NCI-H526 (cell line): ENCODE measurements at regions not wholly inside any gene's neighbourhood (a gene's known extent, or its start where the extent isn't known, plus 50 kb on each side); places are given as distances from the start of the nearest gene placed in this dataset.

Experiments used
- DNase-seq, 2 experiments: peaks; one replicate each; lab custom pipeline; 2025; lab: John Stamatoyannopoulos, UW

- no peak for DNase-seq
These were observed 69.8 kb upstream of the PAPPA start for GRCh38 chr9:116083837-116084236.

GRCh38 chr9:116084497-116084896 lies 69.1 kb upstream of the PAPPA start:
- no peak for DNase-seq

GRCh38 chr9:116087246-116087645 lies 66.3 kb upstream of the PAPPA start:
- DNase-seq, result no peak

- no peak for DNase-seq
These were observed 65.8 kb upstream of the PAPPA start for GRCh38 chr9:116087751-116088194.

GRCh38 chr9:116088396-116088795 lies 65.2 kb upstream of the PAPPA start:
- DNase-seq, result no peak

- DNase-seq, result no peak
These were observed 63.4 kb upstream of the PAPPA start for GRCh38 chr9:116090030-116090770.

GRCh38 chr9:116094846-116095245 lies 58.7 kb upstream of the PAPPA start:
- DNase-seq, result no peak

GRCh38 chr9:116095403-116095802 lies 58.2 kb upstream of the PAPPA start:
- no peak for DNase-seq

GRCh38 chr9:116096046-116096445 lies 57.5 kb upstream of the PAPPA start:
- no peak for DNase-seq

GRCh38 chr9:116096853-116097252 lies 56.7 kb upstream of the PAPPA start:
- peak; percentile 76 to 84 for DNase-seq

- DNase-seq, result no peak
These were observed 55.1 kb upstream of the PAPPA start for GRCh38 chr9:116098476-116098875.

GRCh38 chr9:116099821-116100220 lies 53.8 kb upstream of the PAPPA start:
- no peak for DNase-seq

GRCh38 chr9:116100711-116101121 lies 52.9 kb upstream of the PAPPA start:
- DNase-seq, result no peak

- DNase-seq, result no peak
These were observed 52.1 kb upstream of the PAPPA start for GRCh38 chr9:116101516-116101915.

- DNase-seq, result no peak
These were observed 51.0 kb upstream of the PAPPA start for GRCh38 chr9:116102596-116102995.
